Thyroid gland (tissue), 4 donors: ENCODE measurements at regions not wholly inside any gene's neighbourhood (a gene's known extent, or its start where the extent isn't known, plus 50 kb on each side); places are given as distances from the start of the nearest gene placed in this dataset.

Experiments used
- DNase-seq, 2 donors: peaks; one replicate each; pipeline ENCODE4 v3.0.0-alpha.2; 2019
- H3K27ac ChIP-seq, 3 donors: fragments of 200-600 bp; sonication (generic); 1 replicate in 2 of 3; 2 replicates in 1 of 3; pipeline ENCODE4 v1.5.1; 2016 to 2019; ENCODE audit warnings: mild to moderate bottlenecking in 1 of 3, moderate library complexity in 1 of 3
- H3K27me3 ChIP-seq: fragments of 200-600 bp; sonication (generic); one replicate; pipeline ENCODE4 v1.5.1; 2019
- H3K36me3 ChIP-seq, 2 donors: fragments of 200-600 bp; sonication (generic); one replicate each; pipeline ENCODE4 v1.5.1; 2016 to 2019
- H3K4me1 ChIP-seq, 2 donors: fragments of 200-600 bp; sonication (generic); one replicate each; pipeline ENCODE4 v1.5.1; 2017 to 2019
- H3K4me3 ChIP-seq, 3 donors: fragments of 200-600 bp; sonication (generic); replicated peaks in 1 of 3; 1 replicate in 2 of 3; 2 replicates in 1 of 3; pipeline ENCODE4 v1.5.1; 2016; ENCODE audit warnings: mild to moderate bottlenecking in 1 of 3
- H3K9me3 ChIP-seq: fragments of 200-600 bp; sonication (generic); one replicate; pipeline ENCODE4 v1.5.1; 2017
- CTCF ChIP-seq, 6 experiments: fragments of 200-600 bp in 3 of 6; fragments of 450-650 bp in 3 of 6; sonication (generic) in 3 of 6; IDR thresholded peaks; one replicate each; pipeline ENCODE4 v1.5.1; 2016 to 2019; ENCODE audit warnings: antibody characterized with exemption in 6 of 6, mild to moderate bottlenecking in 2 of 6, inconsistent platforms in 1 of 6, moderate library complexity in 1 of 6
- POLR2A ChIP-seq, 2 donors: fragments of 450-650 bp; IDR thresholded peaks; one replicate each; pipeline ENCODE4 v1.6.1; 2017; ENCODE audit warnings: antibody characterized with exemption in 2 of 2, mild to moderate bottlenecking in 2 of 2, moderate library complexity in 1 of 2
- WGBS, 2 donors: methylation state at CpG; one replicate each; pipeline ENCODE4 v1.1.5; 2017; 5-methylcytosine and 5-hydroxymethylcytosine counted together
- intact Hi-C: fragments of 100-400 bp; cut with DNase I; formaldehyde crosslinking; loops from one replicate; pipeline ENCODE4 v1.15.1; 2023

- TF ChIP-seq POLR2A (IDR thresholded peaks at IDR 0.05) = no peak
- TF ChIP-seq CTCF (IDR thresholded peaks at IDR 0.05) = no peak
- Histone ChIP-seq H3K36me3 (no peaks in the 10 kb centered on the region), H3K4me3 (no peak overlapping the region), H3K27me3 (no peaks in the 10 kb centered on the region), H3K27ac (no peak overlapping the region), H3K4me1 (no peaks in the 10 kb centered on the region), H3K9me3 (no peaks in the 10 kb centered on the region)
- DNase-seq = no peak
- intact Hi-C loops = no loop called here
- WGBS, 2 donors = 74 to 85% methylated on average over 1 of the region's 1 CpG
These were observed 457.9 kb downstream of the RIT2 start for GRCh38 chr18:42657551-42657950.

GRCh38 chr18:42658171-42658570 is 457.3 kb downstream of the RIT2 start:
- H3K4me1 ChIP-seq = no peaks in the 10 kb centered on the region
- H3K27me3 ChIP-seq = no peaks in the 10 kb centered on the region
- H3K4me3 ChIP-seq = no peak overlapping the region
- DNase-seq = no peak
- H3K27ac ChIP-seq = no peak overlapping the region
- 58 to 69% methylated on average over 3 of the region's 3 CpGs for WGBS, 2 donors
- TF ChIP-seq CTCF (IDR thresholded peaks at IDR 0.05) = no peak
- TF ChIP-seq POLR2A (IDR thresholded peaks at IDR 0.05) = no peak
- intact Hi-C loops = no loop called here
- no peaks in the 10 kb centered on the region for H3K9me3 ChIP-seq
- H3K36me3 ChIP-seq = no peaks in the 10 kb centered on the region

GRCh38 chr18:42659187-42659586 is 456.3 kb downstream of the RIT2 start:
- Histone ChIP-seq H3K27ac (no peak overlapping the region), H3K4me3 (no peak overlapping the region), H3K27me3 (no peaks in the 10 kb centered on the region), H3K4me1 (no peaks in the 10 kb centered on the region), H3K36me3 (no peaks in the 10 kb centered on the region), H3K9me3 (no peaks in the 10 kb centered on the region)
- TF ChIP-seq CTCF (IDR thresholded peaks at IDR 0.05) (no peak), POLR2A (IDR thresholded peaks at IDR 0.05) (no peak)
- 93 to 94% methylated on average over 1 of the region's 1 CpG for WGBS, 2 donors
- intact Hi-C loops = no loop called here
- DNase-seq = no peak

GRCh38 chr18:42670860-42671259 is 444.6 kb downstream of the RIT2 start:
- Histone ChIP-seq H3K27ac (no peak overlapping the region), H3K9me3 (no peaks in the 10 kb centered on the region), H3K4me1 (no peaks in the 10 kb centered on the region), H3K4me3 (no peak overlapping the region), H3K27me3 (no peaks in the 10 kb centered on the region), H3K36me3 (no peaks in the 10 kb centered on the region)
- TF ChIP-seq POLR2A (IDR thresholded peaks at IDR 0.05) (no peak), CTCF (IDR thresholded peaks at IDR 0.05) (no peak)
- 88 to 91% methylated on average over 4 of the region's 4 CpGs for WGBS, 2 donors
- intact Hi-C loops = no loop called here
- no peak for DNase-seq

GRCh38 chr18:42675810-42676209 is 439.7 kb downstream of the RIT2 start:
- intact Hi-C loops = no loop called here
- H3K27ac ChIP-seq = no peak overlapping the region
- WGBS, 2 donors = 80 to 88% methylated on average over 1 of the region's 1 CpG
- no peak overlapping the region for H3K4me3 ChIP-seq
- no peaks in the 10 kb centered on the region for H3K36me3 ChIP-seq
- no peak for DNase-seq
- no peaks in the 10 kb centered on the region for H3K27me3 ChIP-seq
- H3K9me3 ChIP-seq = no peaks in the 10 kb centered on the region
- no peaks in the 10 kb centered on the region for H3K4me1 ChIP-seq
- TF ChIP-seq POLR2A (IDR thresholded peaks at IDR 0.05) (no peak), CTCF (IDR thresholded peaks at IDR 0.05) (no peak)
